ENCODE measurements at regions not wholly inside any gene's neighbourhood (a gene's known extent, or its start where the extent isn't known, plus 50 kb on each side); places are given as distances from the start of the nearest gene placed in this dataset.

DNA sequence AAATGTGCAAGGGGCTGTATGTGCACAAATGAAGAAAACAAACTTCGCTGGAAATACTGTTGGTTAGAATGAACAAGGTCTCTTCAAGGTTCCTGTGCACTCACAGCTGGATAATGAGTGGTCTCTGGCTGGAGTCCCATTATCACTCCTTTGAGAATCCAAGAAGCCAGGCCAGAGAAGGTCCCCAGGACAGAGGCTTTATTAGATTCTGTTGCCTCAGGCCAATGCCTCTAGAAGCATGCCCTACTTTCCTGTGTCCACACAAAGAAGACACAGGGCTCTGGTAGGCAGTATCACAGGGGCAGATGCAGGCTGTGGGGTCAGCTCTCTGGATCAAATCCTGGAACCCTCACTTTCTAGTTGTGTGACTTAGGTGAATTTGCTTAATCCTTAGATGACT, 384.7 kb downstream of the GRIN2B start:
- TF ChIP-seq POLR2A (IDR thresholded peaks at IDR 0.05) (no peak), POLR2AphosphoS5 (IDR thresholded peaks at IDR 0.05) (no peak), CTCF (IDR thresholded peaks at IDR 0.05) (no peak)
- Histone ChIP-seq H3K36me3 (no peaks in the 10 kb centered on the region), H3K9me3 (no peaks in the 10 kb centered on the region), H3K27me3 (no peaks in the 10 kb centered on the region), H3K4me1 (no peaks in the 10 kb centered on the region), H3K4me3 (no peak overlapping the region), H3K27ac (no peak overlapping the region)
- DNase-seq (ENCODE audit: low spot score in 2 of 2), result no peak
- intact Hi-C loops (cut with DNase I; ENCODE audit: low total_unique reads), result no loop called here

DNA sequence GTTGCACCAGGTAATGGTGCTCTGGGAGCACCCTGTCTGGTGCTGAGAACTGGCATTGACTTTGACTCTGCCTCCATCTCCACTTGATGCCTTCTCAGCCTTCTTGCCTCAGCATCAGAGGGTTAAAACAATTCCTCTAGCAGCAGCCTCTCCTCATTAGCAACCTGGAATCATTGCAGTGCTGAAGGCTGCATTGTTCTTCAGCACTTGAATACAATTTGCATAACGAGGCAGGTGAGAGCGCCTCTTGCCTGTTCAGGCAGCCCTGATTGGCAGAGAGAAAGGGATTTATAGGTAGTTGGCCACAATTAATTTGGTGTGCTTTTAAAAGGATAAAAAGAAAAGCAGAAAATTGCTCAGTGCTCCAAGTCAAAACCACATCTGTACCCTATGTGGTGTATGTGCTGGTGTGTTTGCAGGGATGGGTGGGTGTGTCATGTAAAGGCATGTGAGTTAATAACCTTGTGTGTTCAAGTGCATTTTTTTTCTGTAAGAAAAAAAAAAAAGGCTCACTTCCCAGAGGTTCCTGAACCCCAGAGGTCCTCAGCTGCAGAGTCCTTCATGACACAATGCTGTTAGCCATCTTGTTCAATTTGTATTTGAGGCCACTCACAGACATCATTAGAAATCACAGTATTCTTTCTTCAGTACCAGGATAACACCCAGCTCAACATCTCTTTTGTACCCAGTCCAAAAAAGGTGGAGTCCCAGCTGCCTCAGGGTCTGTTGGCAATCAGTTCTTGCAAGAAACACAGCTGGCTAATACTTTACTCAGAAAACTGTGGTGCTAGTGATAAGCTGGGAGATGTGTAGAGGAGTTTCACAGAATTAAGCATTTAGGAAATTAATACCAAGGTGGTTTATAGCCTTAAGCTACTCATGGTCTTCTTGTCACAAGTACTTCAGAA, 385.6 kb downstream of the GRIN2B start:
- TF ChIP-seq POLR2AphosphoS5 (IDR thresholded peaks at IDR 0.05), result no peak
- no peak for TF ChIP-seq CTCF (IDR thresholded peaks at IDR 0.05)
- no peak for TF ChIP-seq POLR2A (IDR thresholded peaks at IDR 0.05)
- H3K36me3 ChIP-seq, result no peaks in the 10 kb centered on the region
- intact Hi-C loops (cut with DNase I; ENCODE audit: low total_unique reads), result no loop called here
- no peaks in the 10 kb centered on the region for H3K27me3 ChIP-seq
- no peaks in the 10 kb centered on the region for H3K9me3 ChIP-seq
- no peaks in the 10 kb centered on the region for H3K4me1 ChIP-seq
- no peak overlapping the region for H3K4me3 ChIP-seq
- DNase-seq (ENCODE audit: low spot score in 2 of 2), result no peak
- H3K27ac ChIP-seq, result no peak overlapping the region

DNA sequence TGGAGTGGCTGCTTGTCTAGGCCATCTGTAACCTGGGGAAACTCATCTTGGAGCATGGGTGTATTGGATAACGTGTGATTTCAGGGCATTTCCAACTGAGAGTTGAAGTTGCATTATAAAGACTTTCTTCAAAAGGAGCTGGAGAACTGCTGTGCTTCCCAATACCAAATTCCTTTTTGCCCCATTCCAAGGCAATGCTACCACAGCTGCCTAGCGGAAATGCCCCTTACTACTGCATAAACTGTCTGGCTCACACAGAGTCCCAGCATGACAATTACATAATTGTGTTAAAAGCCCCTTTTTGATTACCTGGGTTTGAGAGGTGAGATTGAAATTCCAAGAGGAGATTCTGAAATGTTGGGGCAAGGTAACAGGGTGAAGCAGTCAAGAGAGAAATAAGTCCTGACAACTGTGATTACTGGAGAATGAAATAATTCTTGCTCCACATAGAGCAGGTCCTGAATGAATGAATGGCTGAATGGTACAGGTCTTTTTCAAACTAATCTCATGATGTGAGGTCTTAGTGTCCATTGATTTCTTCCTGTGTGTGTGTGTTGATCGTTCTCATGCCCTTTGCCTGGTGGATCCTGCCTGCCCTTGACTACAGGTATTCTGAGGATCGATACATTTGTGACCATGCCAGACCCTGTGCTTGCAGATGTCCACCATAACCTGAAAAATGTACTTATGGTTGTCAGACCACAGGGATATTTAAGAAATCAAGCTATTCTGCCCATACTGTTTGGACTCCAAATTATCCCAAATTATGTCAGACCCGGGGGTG, 386.5 kb downstream of the GRIN2B start:
- DNase-seq (ENCODE audit: low spot score in 2 of 2), result no peak
- no peak overlapping the region for H3K27ac ChIP-seq
- no peaks in the 10 kb centered on the region for H3K36me3 ChIP-seq
- intact Hi-C loops (cut with DNase I; ENCODE audit: low total_unique reads), result no loop called here
- no peak for TF ChIP-seq POLR2AphosphoS5 (IDR thresholded peaks at IDR 0.05)
- TF ChIP-seq POLR2A (IDR thresholded peaks at IDR 0.05), result no peak
- TF ChIP-seq CTCF (IDR thresholded peaks at IDR 0.05), result no peak
- H3K4me1 ChIP-seq, result no peaks in the 10 kb centered on the region
- H3K9me3 ChIP-seq, result no peaks in the 10 kb centered on the region
- H3K27me3 ChIP-seq, result no peaks in the 10 kb centered on the region
- no peak overlapping the region for H3K4me3 ChIP-seq

GRCh38 chr12:13592063-13592942, 389.1 kb downstream of the GRIN2B start:
- TF ChIP-seq CTCF (IDR thresholded peaks at IDR 0.05), result no peak
- TF ChIP-seq POLR2AphosphoS5 (IDR thresholded peaks at IDR 0.05), result no peak
- TF ChIP-seq POLR2A (IDR thresholded peaks at IDR 0.05), result no peak
- Histone ChIP-seq H3K4me1 (no peaks in the 10 kb centered on the region), H3K4me3 (no peak overlapping the region), H3K9me3 (no peaks in the 10 kb centered on the region), H3K36me3 (no peaks in the 10 kb centered on the region), H3K27me3 (no peaks in the 10 kb centered on the region), H3K27ac (no peak overlapping the region)
- intact Hi-C loops (cut with DNase I; ENCODE audit: low total_unique reads), result no loop called here
- DNase-seq (ENCODE audit: low spot score in 2 of 2), result no peak

Measured in breast epithelium (tissue), 4 donors.